Natural killer cell treated with Interleukin-12 subunit alpha and Interleukin-12 subunit beta and Interleukin-15 and Interleukin-18, amount 100 ng/mL, for 72 hours (primary cell): ENCODE measurements at regions not wholly inside any gene's neighbourhood (a gene's known extent, or its start where the extent isn't known, plus 50 kb on each side); places are given as distances from the start of the nearest gene placed in this dataset.
A peak's percentile ranks its signal among the peaks of the same experiment; 100 is the strongest.

Experiments
- ATAC-seq, 2 donors: fragments of 150-1000 bp; cut with Tn5 transposase in 1 of 2; sonication (Bioruptor Pico), chemical (Tn5 transposase) in 1 of 2; 2 replicates each; pipeline ENCODE4 v1.10.0; 2021
- DNase-seq: peaks from one replicate; pipeline ENCODE4 v3.0.0; 2022; ENCODE audit warnings: low spot score
- H3K27ac Mint-ChIP-seq, 2 donors: 1 replicate in 1 of 2; 2 replicates in 1 of 2; pipeline ENCODE4 v1.8.0; 2022; ENCODE audit warnings: mixed read lengths in 2 of 2, mild to moderate bottlenecking in 1 of 2, moderate library complexity in 1 of 2
- H3K27me3 Mint-ChIP-seq, 2 donors: 1 replicate in 1 of 2; 2 replicates in 1 of 2; pipeline ENCODE4 v1.8.0; 2022; ENCODE audit warnings: mixed read lengths in 2 of 2
- H3K36me3 Mint-ChIP-seq: one replicate; pipeline ENCODE4 v1.8.0; 2022; ENCODE audit warnings: mixed read lengths
- H3K4me1 Mint-ChIP-seq, 2 donors: 1 replicate in 1 of 2; 2 replicates in 1 of 2; pipeline ENCODE4 v1.8.0; 2022; ENCODE audit warnings: low read depth in 2 of 2, mixed read lengths in 2 of 2, mild to moderate bottlenecking in 1 of 2
- H3K4me3 Mint-ChIP-seq: one replicate; pipeline ENCODE4 v1.8.0; 2022; ENCODE audit warnings: mixed read lengths
- H3K9me3 Mint-ChIP-seq: 2 replicates; pipeline ENCODE4 v1.8.0; 2022; ENCODE audit warnings: mixed read lengths

DNA sequence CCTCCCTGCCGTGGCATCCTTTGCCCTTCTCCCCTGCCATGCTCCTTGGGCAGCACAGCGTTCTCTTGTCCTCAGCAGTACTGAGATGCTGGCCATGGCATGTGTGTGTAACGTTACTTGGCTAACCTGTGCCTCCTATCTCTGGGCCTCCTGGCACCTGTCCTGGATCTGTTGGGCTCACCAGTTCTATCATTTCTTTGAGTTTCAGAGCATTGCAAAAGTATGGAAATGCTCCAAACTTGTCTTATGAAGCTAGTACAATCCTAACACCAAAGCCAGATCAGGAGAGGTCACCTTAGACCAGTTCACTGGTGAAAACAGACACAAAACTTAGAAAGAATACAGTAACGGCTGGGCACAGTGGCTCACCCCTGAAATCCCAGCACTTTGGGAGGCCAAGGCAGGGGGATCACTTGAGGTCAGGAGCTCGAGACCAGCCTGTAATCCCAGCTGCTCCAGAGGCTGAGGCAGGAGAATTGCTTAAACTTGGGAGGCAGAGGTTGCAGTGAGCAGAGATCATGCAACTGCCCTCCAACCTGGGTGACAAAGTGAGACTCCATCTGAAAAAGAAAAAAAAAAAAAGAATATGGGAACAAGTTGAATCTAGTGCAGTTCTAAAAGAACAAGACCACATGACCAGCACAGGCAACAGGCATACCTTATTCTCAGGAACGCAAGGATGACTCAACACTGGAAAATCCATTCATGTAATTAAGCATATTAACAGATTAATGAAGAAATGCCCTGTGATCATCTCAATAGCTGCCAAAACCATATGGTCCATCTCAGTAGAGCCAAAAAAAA lies 62.4 kb upstream of the TRPM1 start:
- Mint-ChIP-seq H3K36me3 (no peaks in the 10 kb centered on the region), H3K27ac (peak overlapping the region in 1 of 2 donors; percentile 67), H3K27me3 (no peaks in the 10 kb centered on the region), H3K9me3 (peaks cover 3% of the 10 kb centered on the region), H3K4me3 (no peak overlapping the region), H3K4me1 (peaks cover 19 to 40% of the 10 kb centered on the region in 2 donors)
- no peak for DNase-seq
- no peak for ATAC-seq

DNA sequence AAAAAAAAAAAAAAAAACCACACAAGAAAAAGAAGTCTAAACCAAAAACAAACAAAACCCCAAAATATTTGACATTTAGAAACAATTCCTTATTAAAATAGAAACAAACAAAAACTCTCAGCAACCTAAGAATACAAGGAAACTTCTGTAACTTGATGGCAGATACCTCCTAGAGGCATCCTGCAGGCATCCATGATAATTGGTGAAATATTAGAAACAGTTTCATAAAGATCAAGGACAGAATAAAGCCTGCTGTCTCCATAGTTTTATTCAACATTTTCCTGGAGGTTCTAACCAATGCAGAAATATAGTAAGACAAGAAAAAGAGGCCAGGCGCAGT lies 63.0 kb upstream of the TRPM1 start:
- Mint-ChIP-seq H3K4me3 (no peak overlapping the region), H3K4me1 (peaks cover 19 to 40% of the 10 kb centered on the region in 2 donors), H3K36me3 (no peaks in the 10 kb centered on the region), H3K9me3 (peaks cover 3% of the 10 kb centered on the region), H3K27ac (peak overlapping the region in 1 of 2 donors; percentile 67), H3K27me3 (no peaks in the 10 kb centered on the region)
- ATAC-seq, result no peak
- DNase-seq, result no peak

DNA sequence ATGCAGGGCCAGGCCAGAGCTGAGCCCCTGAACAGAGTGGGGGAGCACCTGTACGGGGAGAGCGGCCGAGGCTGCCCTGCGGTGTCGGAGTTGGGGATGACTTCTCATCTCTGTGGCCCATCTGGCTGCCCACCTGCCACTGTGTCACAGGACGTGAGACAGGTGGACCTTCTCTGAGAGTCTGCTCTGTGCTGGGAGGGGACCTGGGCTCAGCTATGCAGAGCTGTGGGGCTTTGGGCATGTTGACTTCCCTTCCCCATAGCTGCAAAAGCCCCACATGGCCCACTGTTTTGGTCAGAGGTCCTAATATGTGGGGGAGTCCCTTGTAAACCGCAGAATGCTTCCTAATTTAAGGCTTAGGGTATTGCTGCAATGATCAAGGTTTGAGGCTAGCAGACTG lies 68.0 kb upstream of the TRPM1 start:
- Mint-ChIP-seq H3K9me3 (peaks cover 3% of the 10 kb centered on the region), H3K36me3 (no peaks in the 10 kb centered on the region), H3K27ac (peak overlapping the region in 1 of 2 donors; percentile 65), H3K27me3 (no peaks in the 10 kb centered on the region), H3K4me3 (no peak overlapping the region), H3K4me1 (peaks cover 19 to 37% of the 10 kb centered on the region in 2 donors)
- ATAC-seq (no peak), DNase-seq (no peak)

DNA sequence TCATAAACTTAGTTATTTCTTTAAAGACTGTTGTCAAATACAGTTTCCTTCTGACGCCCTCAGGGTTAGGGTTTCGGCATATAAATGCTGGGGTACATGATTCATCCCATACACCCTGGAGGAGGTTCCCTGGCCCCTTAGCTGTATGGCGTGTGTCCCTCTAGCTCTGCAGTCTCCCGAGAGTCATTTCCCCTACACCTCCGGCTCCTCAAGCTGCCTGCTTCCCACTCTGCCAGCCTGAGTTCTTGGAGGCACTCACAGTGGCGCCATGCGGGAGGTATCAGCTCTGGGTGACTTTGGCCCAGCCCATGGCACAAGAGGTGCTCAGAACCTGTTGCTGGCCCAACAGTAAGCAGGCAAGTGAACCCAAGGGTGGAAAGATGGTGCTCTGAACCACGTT lies 70.2 kb upstream of the TRPM1 start:
- no peaks in the 10 kb centered on the region for H3K36me3 Mint-ChIP-seq
- H3K4me1 Mint-ChIP-seq, result peaks cover 25 to 40% of the 10 kb centered on the region in 2 donors
- no peak for DNase-seq
- peaks cover 3% of the 10 kb centered on the region for H3K9me3 Mint-ChIP-seq
- peak overlapping the region in 1 of 2 donors; percentile 47 for H3K27ac Mint-ChIP-seq
- no peaks in the 10 kb centered on the region for H3K27me3 Mint-ChIP-seq
- ATAC-seq, result no peak
- no peak overlapping the region for H3K4me3 Mint-ChIP-seq

- ATAC-seq (no peak), DNase-seq (no peak)
- H3K36me3 Mint-ChIP-seq, result no peaks in the 10 kb centered on the region
- H3K27me3 Mint-ChIP-seq, result no peaks in the 10 kb centered on the region
- H3K4me3 Mint-ChIP-seq, result no peak overlapping the region
- peaks cover 3% of the 10 kb centered on the region for H3K9me3 Mint-ChIP-seq
- no peak overlapping the region for H3K27ac Mint-ChIP-seq
- peaks cover 20 to 33% of the 10 kb centered on the region in 2 donors for H3K4me1 Mint-ChIP-seq
Measured at GRCh38 chr15:31172606-31173005, 71.1 kb upstream of the TRPM1 start.

GRCh38 chr15:31173790-31174450 lies 72.4 kb upstream of the TRPM1 start:
- Mint-ChIP-seq H3K27me3 (no peaks in the 10 kb centered on the region), H3K4me3 (no peak overlapping the region), H3K27ac (peak overlapping the region in 1 of 2 donors; percentile 21), H3K4me1 (peaks cover 10 to 30% of the 10 kb centered on the region in 2 donors), H3K9me3 (no peaks in the 10 kb centered on the region), H3K36me3 (no peaks in the 10 kb centered on the region)
- DNase-seq (no peak), ATAC-seq (no peak)

DNA sequence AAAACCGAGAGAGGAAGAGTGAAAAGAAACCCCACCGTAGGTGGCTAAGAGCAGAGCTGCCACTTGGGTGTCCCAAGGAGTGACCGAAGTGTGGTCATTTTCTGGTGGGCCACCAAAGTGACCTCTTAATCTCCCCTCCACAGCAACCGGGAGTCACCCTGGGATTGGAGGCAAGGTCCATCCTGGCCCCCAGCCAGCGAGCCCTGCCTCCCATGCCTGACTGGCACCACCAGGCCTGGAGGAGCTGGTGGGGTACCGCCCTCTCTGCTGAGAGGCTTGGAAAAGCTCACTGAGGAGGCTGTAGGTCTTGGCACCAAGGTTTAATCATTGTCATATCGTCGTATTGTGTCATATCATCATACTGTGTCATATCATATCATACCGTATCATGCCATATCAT lies 74.0 kb upstream of the TRPM1 start:
- DNase-seq, result no peak
- peaks cover 2% of the 10 kb centered on the region for H3K36me3 Mint-ChIP-seq
- peaks cover 3% of the 10 kb centered on the region for H3K9me3 Mint-ChIP-seq
- ATAC-seq, result no peak
- H3K27ac Mint-ChIP-seq, result peak overlapping the region in 1 of 2 donors; percentile 9
- no peaks in the 10 kb centered on the region for H3K27me3 Mint-ChIP-seq
- peaks cover 19 to 31% of the 10 kb centered on the region in 2 donors for H3K4me1 Mint-ChIP-seq
- no peak overlapping the region for H3K4me3 Mint-ChIP-seq

GRCh38 chr15:31177951-31178350 lies 76.4 kb upstream of the TRPM1 start:
- Mint-ChIP-seq H3K27ac (peak overlapping the region in 1 of 2 donors; percentile 76), H3K36me3 (peaks cover 6% of the 10 kb centered on the region), H3K27me3 (no peaks in the 10 kb centered on the region), H3K9me3 (peaks cover 3% of the 10 kb centered on the region), H3K4me3 (no peak overlapping the region), H3K4me1 (peaks cover 19 to 33% of the 10 kb centered on the region in 2 donors)
- DNase-seq (no peak), ATAC-seq (no peak)

DNA sequence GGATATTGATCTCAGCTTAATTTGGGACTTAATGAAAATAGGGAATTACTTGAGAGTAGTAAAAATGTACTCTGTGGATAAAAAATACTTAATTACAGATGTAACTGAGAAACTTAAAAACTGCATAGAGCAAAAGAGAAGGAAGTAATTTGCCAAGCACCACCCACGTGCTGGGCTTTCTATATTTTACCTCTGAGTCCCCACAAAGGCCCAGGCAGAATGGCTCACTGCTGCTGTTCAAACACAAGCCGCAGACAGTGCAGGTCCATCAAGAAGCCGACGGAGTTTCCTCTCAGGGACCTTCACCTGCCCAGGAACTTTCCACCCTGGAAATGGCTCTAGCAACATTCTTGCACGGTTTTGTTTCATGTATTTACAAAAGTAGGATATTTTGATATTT lies 77.2 kb upstream of the TRPM1 start:
- H3K4me1 Mint-ChIP-seq, result peaks cover 19 to 33% of the 10 kb centered on the region in 2 donors
- H3K27ac Mint-ChIP-seq, result peak overlapping the region in 1 of 2 donors; percentile 76
- H3K4me3 Mint-ChIP-seq, result no peak overlapping the region
- peaks cover 6% of the 10 kb centered on the region for H3K36me3 Mint-ChIP-seq
- ATAC-seq (no peak), DNase-seq (no peak)
- peaks cover 3% of the 10 kb centered on the region for H3K9me3 Mint-ChIP-seq
- no peaks in the 10 kb centered on the region for H3K27me3 Mint-ChIP-seq

DNA sequence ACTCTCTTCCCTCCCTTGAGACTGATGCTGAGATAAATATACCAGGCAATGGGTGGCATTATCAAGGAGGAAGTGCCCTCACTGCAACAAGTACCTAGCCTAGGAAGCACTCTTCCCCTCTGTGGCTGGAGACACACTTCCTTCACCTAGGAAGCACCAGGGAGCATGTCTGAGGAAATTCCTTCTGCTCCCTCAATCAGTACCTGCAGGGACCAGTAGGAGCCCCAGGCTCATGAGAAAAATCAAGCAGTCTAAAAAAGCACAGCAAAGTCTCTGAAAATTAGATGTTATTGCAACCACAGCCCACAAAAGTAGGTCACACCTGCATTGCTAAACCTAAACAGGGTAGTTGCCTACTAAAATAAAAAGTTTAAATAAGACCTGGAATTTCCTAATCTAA lies 78.2 kb upstream of the TRPM1 start:
- H3K27me3 Mint-ChIP-seq, result no peaks in the 10 kb centered on the region
- no peak for ATAC-seq
- no peak overlapping the region for H3K4me3 Mint-ChIP-seq
- no peak for DNase-seq
- H3K9me3 Mint-ChIP-seq, result peaks cover 3% of the 10 kb centered on the region
- peak overlapping the region in 1 of 2 donors; percentile 68 for H3K27ac Mint-ChIP-seq
- peaks cover 6% of the 10 kb centered on the region for H3K36me3 Mint-ChIP-seq
- H3K4me1 Mint-ChIP-seq, result peaks cover 19 to 27% of the 10 kb centered on the region in 2 donors

- ATAC-seq (no peak), DNase-seq (no peak)
- Mint-ChIP-seq H3K36me3 (peaks cover 17% of the 10 kb centered on the region), H3K9me3 (peaks cover 14% of the 10 kb centered on the region), H3K4me3 (no peak overlapping the region), H3K27ac (no peak overlapping the region), H3K27me3 (no peaks in the 10 kb centered on the region), H3K4me1 (peaks cover 2 to 8% of the 10 kb centered on the region in 2 donors)
Measured at GRCh38 chr15:31193291-31193690, 91.8 kb upstream of the TRPM1 start.

- Mint-ChIP-seq H3K27ac (no peak overlapping the region), H3K9me3 (no peaks in the 10 kb centered on the region), H3K4me3 (no peak overlapping the region), H3K4me1 (peaks cover 18 to 23% of the 10 kb centered on the region in 2 donors), H3K27me3 (peaks cover 0 to 2% of the 10 kb centered on the region in 2 donors), H3K36me3 (no peaks in the 10 kb centered on the region)
- no peak for DNase-seq
- no peak for ATAC-seq
Measured at GRCh38 chr15:31195871-31196270, 94.3 kb upstream of the TRPM1 start.

- no peak overlapping the region for H3K4me3 Mint-ChIP-seq
- no peaks in the 10 kb centered on the region for H3K9me3 Mint-ChIP-seq
- peak overlapping the region in 1 of 2 donors; percentile 76 for H3K27ac Mint-ChIP-seq
- peaks cover 0 to 2% of the 10 kb centered on the region in 2 donors for H3K27me3 Mint-ChIP-seq
- ATAC-seq, result peak; percentile 55 to 66
- no peaks in the 10 kb centered on the region for H3K36me3 Mint-ChIP-seq
- no peak for DNase-seq
- H3K4me1 Mint-ChIP-seq, result peaks cover 18 to 23% of the 10 kb centered on the region in 2 donors
Measured at GRCh38 chr15:31197497-31198414, 96.2 kb upstream of the TRPM1 start.
